Skeletal muscle tissue (tissue), 3 donors: ENCODE measurements at regions not wholly inside any gene's neighbourhood (a gene's known extent, or its start where the extent isn't known, plus 50 kb on each side); places are given as distances from the start of the nearest gene placed in this dataset.

Experiments used
- H3K27ac ChIP-seq: one replicate; pipeline ENCODE4 v1.7.0; 2013; ENCODE audit warnings: mild to moderate bottlenecking, low read depth, low read length, inconsistent platforms
- H3K27me3 ChIP-seq, 3 donors: one replicate each; pipeline ENCODE4 v1.7.0; 2013; ENCODE audit warnings: low read length in 3 of 3; ENCODE audit not compliant: control insufficient read depth in 3 of 3, insufficient read depth in 3 of 3
- H3K36me3 ChIP-seq, 3 donors: one replicate each; pipeline ENCODE4 v1.7.0; 2013; ENCODE audit warnings: low read length in 3 of 3; ENCODE audit not compliant: control insufficient read depth in 3 of 3, insufficient read depth in 3 of 3
- H3K4me1 ChIP-seq, 3 donors: one replicate each; pipeline ENCODE4 v1.7.0; 2013; ENCODE audit warnings: low read length in 3 of 3, mild to moderate bottlenecking in 3 of 3; ENCODE audit not compliant: control insufficient read depth in 3 of 3, insufficient read depth in 3 of 3
- H3K4me3 ChIP-seq, 3 donors: one replicate each; pipeline ENCODE4 v1.7.0; 2013; ENCODE audit warnings: low read length in 3 of 3
- H3K9ac ChIP-seq, 3 donors: one replicate each; pipeline ENCODE4 v1.7.0; 2013; ENCODE audit warnings: low read length in 3 of 3, mild to moderate bottlenecking in 3 of 3, moderate library complexity in 2 of 3, low read depth in 1 of 3
- H3K9me3 ChIP-seq, 3 donors: one replicate each; pipeline ENCODE4 v1.7.0; 2013; ENCODE audit warnings: low read length in 3 of 3; ENCODE audit not compliant: control insufficient read depth in 3 of 3
- donor health status: Osteomylitis.

- Histone ChIP-seq H3K9ac (no peak overlapping the region), H3K27me3 (peaks cover 8 to 22% (median 9%) of the 10 kb centered on the region in 3 donors), H3K4me3 (no peak overlapping the region), H3K4me1 (no peaks in the 10 kb centered on the region), H3K36me3 (no peaks in the 10 kb centered on the region), H3K9me3 (no peaks in the 10 kb centered on the region), H3K27ac (no peak overlapping the region)
Measured at GRCh38 chr2:129722306-129723019, 257.0 kb upstream of the RAB6C start.

GRCh38 chr2:129723277-129724020 lies 256.0 kb upstream of the RAB6C start:
- no peak overlapping the region for H3K27ac ChIP-seq
- H3K9me3 ChIP-seq: no peaks in the 10 kb centered on the region
- H3K4me1 ChIP-seq: no peaks in the 10 kb centered on the region
- no peak overlapping the region for H3K9ac ChIP-seq
- H3K36me3 ChIP-seq: no peaks in the 10 kb centered on the region
- H3K27me3 ChIP-seq: peaks cover 7 to 22% (median 9%) of the 10 kb centered on the region in 3 donors
- no peak overlapping the region for H3K4me3 ChIP-seq

GRCh38 chr2:129724021-129724757 lies 255.3 kb upstream of the RAB6C start:
- H3K27ac ChIP-seq: no peak overlapping the region
- H3K9ac ChIP-seq: no peak overlapping the region
- no peaks in the 10 kb centered on the region for H3K4me1 ChIP-seq
- no peak overlapping the region for H3K4me3 ChIP-seq
- H3K36me3 ChIP-seq: no peaks in the 10 kb centered on the region
- no peaks in the 10 kb centered on the region for H3K9me3 ChIP-seq
- H3K27me3 ChIP-seq: peaks cover 7 to 22% (median 9%) of the 10 kb centered on the region in 3 donors

GRCh38 chr2:129726216-129726615 lies 253.2 kb upstream of the RAB6C start:
- Histone ChIP-seq H3K9me3 (no peaks in the 10 kb centered on the region), H3K27me3 (peaks cover 2 to 21% (median 7%) of the 10 kb centered on the region in 3 donors), H3K4me3 (no peak overlapping the region), H3K36me3 (no peaks in the 10 kb centered on the region), H3K9ac (no peak overlapping the region), H3K27ac (no peak overlapping the region), H3K4me1 (no peaks in the 10 kb centered on the region)

- H3K27ac ChIP-seq: no peak overlapping the region
- H3K36me3 ChIP-seq: no peaks in the 10 kb centered on the region
- no peaks in the 10 kb centered on the region for H3K4me1 ChIP-seq
- H3K9ac ChIP-seq: no peak overlapping the region
- no peak overlapping the region for H3K4me3 ChIP-seq
- peaks cover 0 to 15% (median 7%) of the 10 kb centered on the region in 3 donors for H3K27me3 ChIP-seq
- H3K9me3 ChIP-seq: no peaks in the 10 kb centered on the region
Measured at GRCh38 chr2:129727286-129727685, 252.2 kb upstream of the RAB6C start.

- Histone ChIP-seq H3K27me3 (peaks cover 0 to 15% (median 7%) of the 10 kb centered on the region in 3 donors), H3K36me3 (no peaks in the 10 kb centered on the region), H3K27ac (no peak overlapping the region), H3K9me3 (no peaks in the 10 kb centered on the region), H3K4me3 (no peak overlapping the region), H3K4me1 (no peaks in the 10 kb centered on the region), H3K9ac (no peak overlapping the region)
Measured at GRCh38 chr2:129728035-129728972, 251.2 kb upstream of the RAB6C start.

- Histone ChIP-seq H3K9ac (no peak overlapping the region), H3K27me3 (peaks cover 0 to 9% (median 3%) of the 10 kb centered on the region in 3 donors), H3K27ac (no peak overlapping the region), H3K4me1 (no peaks in the 10 kb centered on the region), H3K36me3 (no peaks in the 10 kb centered on the region), H3K9me3 (no peaks in the 10 kb centered on the region), H3K4me3 (no peak overlapping the region)
Measured at GRCh38 chr2:129729011-129729410, 250.5 kb upstream of the RAB6C start.

- H3K9me3 ChIP-seq: no peaks in the 10 kb centered on the region
- H3K27ac ChIP-seq: no peak overlapping the region
- no peak overlapping the region for H3K9ac ChIP-seq
- H3K27me3 ChIP-seq: peaks cover 0 to 5% (median 0%) of the 10 kb centered on the region in 3 donors
- H3K4me1 ChIP-seq: no peaks in the 10 kb centered on the region
- H3K4me3 ChIP-seq: no peak overlapping the region
- no peaks in the 10 kb centered on the region for H3K36me3 ChIP-seq
Measured at GRCh38 chr2:129729646-129730045, 249.8 kb upstream of the RAB6C start.

GRCh38 chr2:129730979-129731378 lies 248.5 kb upstream of the RAB6C start:
- Histone ChIP-seq H3K9me3 (peaks cover 0 to 2% (median 0%) of the 10 kb centered on the region in 3 donors), H3K4me3 (no peak overlapping the region), H3K4me1 (no peaks in the 10 kb centered on the region), H3K36me3 (no peaks in the 10 kb centered on the region), H3K27me3 (peaks cover 0 to 5% (median 0%) of the 10 kb centered on the region in 3 donors), H3K9ac (no peak overlapping the region), H3K27ac (no peak overlapping the region)
